Neural cell (in vitro differentiated cells): ENCODE measurements at regions not wholly inside any gene's neighbourhood (a gene's known extent, or its start where the extent isn't known, plus 50 kb on each side); places are given as distances from the start of the nearest gene placed in this dataset.

Source experiments
- H2AFZ ChIP-seq: fragments of 200-600, 300-800 bp; sonication (generic), shearing (Covaris generic); 2 replicates; pipeline ENCODE4 v1.6.0; 2014; ENCODE audit warnings: low read depth, mild to moderate bottlenecking, antibody characterized with exemption, low read length, moderate library complexity
- H3F3A ChIP-seq: fragments of 200-600 bp; shearing (Covaris generic); 2 replicates; pipeline ENCODE4 v1.6.1; 2016; ENCODE audit warnings: mild to moderate bottlenecking, moderate library complexity, mixed read lengths, antibody characterized with exemption, low read length; ENCODE audit not compliant: insufficient read depth, poor library complexity, severe bottlenecking
- H3K27ac ChIP-seq: fragments of 200-600, 300-800 bp; sonication (generic), shearing (Covaris generic); 2 replicates; pipeline ENCODE4 v1.5.1; 2014; ENCODE audit warnings: mild to moderate bottlenecking, low read length, moderate library complexity
- H3K27me3 ChIP-seq: fragments of 300-800, 200-600 bp; sonication (generic), shearing (Covaris generic); 2 replicates; pipeline ENCODE4 v1.6.0; 2014; ENCODE audit warnings: mild to moderate bottlenecking, low read depth, low read length, moderate library complexity; ENCODE audit not compliant: insufficient read depth
- H3K36me3 ChIP-seq: fragments of 300-800, 200-600 bp; sonication (generic), shearing (Covaris generic); 2 replicates; pipeline ENCODE4 v1.5.1; 2014; ENCODE audit warnings: mild to moderate bottlenecking, antibody characterized with exemption, low read length, moderate library complexity; ENCODE audit not compliant: insufficient read depth
- H3K4me2 ChIP-seq: fragments of 300-800, 200-600 bp; sonication (generic), shearing (Covaris generic); 2 replicates; pipeline ENCODE4 v1.6.0; 2014; ENCODE audit warnings: mild to moderate bottlenecking, low read length
- H3K4me3 ChIP-seq: fragments of 300-800, 200-600 bp; sonication (generic), shearing (Covaris generic); 2 replicates; pipeline ENCODE4 v1.5.1; 2014; ENCODE audit warnings: mild to moderate bottlenecking, low read length, moderate library complexity
- H3K79me2 ChIP-seq: fragments of 200-600 bp; shearing (Covaris generic); replicated peaks from 2 replicates; pipeline ENCODE4 v1.6.0; 2014; ENCODE audit warnings: mild to moderate bottlenecking, low read length, moderate library complexity; ENCODE audit not compliant: insufficient read depth
- H3K9ac ChIP-seq: fragments of 300-800, 200-600 bp; sonication (generic), shearing (Covaris generic); 2 replicates; pipeline ENCODE4 v1.6.1; 2016; ENCODE audit warnings: mild to moderate bottlenecking, low read length, mixed read lengths
- H3K9me2 ChIP-seq: fragments of 200-600 bp; shearing (Covaris generic); 2 replicates; pipeline ENCODE4 v1.6.1; 2016; ENCODE audit warnings: mild to moderate bottlenecking, low read length, mixed read lengths; ENCODE audit not compliant: insufficient read depth
- H3K9me3 ChIP-seq: fragments of 200-600, 300-800 bp; sonication (generic), shearing (Covaris generic); 2 replicates; pipeline ENCODE4 v1.6.1; 2016; ENCODE audit warnings: mild to moderate bottlenecking, mixed run types, low read length, moderate library complexity, mixed read lengths
- H4K20me1 ChIP-seq: fragments of 200-600 bp; shearing (Covaris generic); 2 replicates; pipeline ENCODE4 v1.6.1; 2016; ENCODE audit warnings: mild to moderate bottlenecking, mixed run types; ENCODE audit not compliant: insufficient read depth
- EP300 ChIP-seq: fragments of 450-650 bp; conservative IDR thresholded peaks from 2 replicates; pipeline ENCODE4 v1.6.1; 2014; ENCODE audit warnings: antibody characterized with exemption, mild to moderate bottlenecking, moderate library complexity; ENCODE audit not compliant: poor library complexity, severe bottlenecking
- EZH2 ChIP-seq: fragments of 200-600, 300-800 bp; shearing (Covaris generic), sonication (generic); IDR thresholded peaks from 2 replicates; pipeline ENCODE4 v1.6.1; 2014; ENCODE audit warnings: antibody characterized with exemption, low read length, borderline replicate concordance, mild to moderate bottlenecking; ENCODE audit not compliant: insufficient read depth, poor library complexity, severe bottlenecking
- MXI1 ChIP-seq: fragments of 450-650 bp; conservative IDR thresholded peaks from 2 replicates; pipeline ENCODE4 v1.6.1; 2014; ENCODE audit warnings: antibody characterized with exemption, mild to moderate bottlenecking; ENCODE audit not compliant: poor library complexity, severe bottlenecking
- POLR2AphosphoS5 ChIP-seq: IDR thresholded peaks from 2 replicates; pipeline ENCODE4 v1.6.1; 2012
- RAD21 ChIP-seq: fragments of 450-650 bp; conservative IDR thresholded peaks from 2 replicates; pipeline ENCODE4 v1.6.1; 2014; ENCODE audit warnings: antibody characterized with exemption, mild to moderate bottlenecking, moderate library complexity
- SMC3 ChIP-seq: fragments of 450-650 bp; conservative IDR thresholded peaks from 2 replicates; pipeline ENCODE4 v1.6.1; 2014; ENCODE audit warnings: antibody characterized with exemption, mild to moderate bottlenecking, moderate library complexity; ENCODE audit not compliant: poor library complexity
- TF ChIP-seq, protein P1 (sequence below): fragments of 450-650 bp; IDR thresholded peaks from 2 replicates; pipeline ENCODE4 v1.5.1; 2014; ENCODE audit warnings: antibody characterized with exemption, mild to moderate bottlenecking, moderate library complexity; ENCODE audit not compliant: poor library complexity, severe bottlenecking
- TF ChIP-seq, protein P2 (sequence below): IDR thresholded peaks from 2 replicates; pipeline ENCODE4 v1.6.1; 2012; ENCODE audit warnings: borderline replicate concordance

DNA sequence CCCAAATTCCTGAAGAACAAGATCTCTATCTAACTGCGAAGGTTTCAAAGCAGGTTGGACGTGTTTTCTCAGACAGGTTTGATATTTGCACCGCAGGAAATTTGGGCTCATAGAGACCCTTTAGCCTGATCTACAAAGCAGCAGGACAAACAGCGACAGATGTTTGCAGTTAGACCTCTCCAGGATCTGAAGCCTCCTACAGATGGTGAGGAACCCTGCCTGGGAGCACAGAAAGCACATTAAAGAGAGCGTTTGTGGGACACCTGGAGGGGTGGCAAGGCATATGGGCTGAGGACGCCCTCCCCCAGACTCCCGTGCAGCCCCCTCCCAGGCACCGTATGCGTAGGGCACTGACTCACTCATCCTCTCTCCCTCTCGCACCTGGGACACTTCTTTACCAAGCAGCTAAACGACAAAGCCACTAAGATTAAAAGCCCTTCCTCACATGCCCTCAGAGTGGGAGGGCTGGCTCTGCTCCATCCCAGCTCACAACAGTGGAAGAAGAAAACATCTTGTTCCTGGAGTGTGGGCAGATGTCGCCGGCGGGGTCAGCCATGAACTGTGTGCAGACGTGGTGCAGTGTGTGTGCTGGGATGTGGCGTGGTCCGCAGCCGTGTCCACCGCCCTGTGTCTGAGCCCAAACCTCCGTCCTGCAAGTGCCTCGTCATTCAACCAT, 249.7 kb upstream of the AFDN start:
- no peak overlapping the region for H3K4me3 ChIP-seq
- no peak overlapping the region for H3K27ac ChIP-seq
- H3F3A ChIP-seq: no peaks in the 10 kb centered on the region
- no peak overlapping the region for H3K9ac ChIP-seq
- no peaks in the 10 kb centered on the region for H4K20me1 ChIP-seq
- H3K79me2 ChIP-seq: no peaks in the 10 kb centered on the region
- no peaks in the 10 kb centered on the region for H3K9me2 ChIP-seq
- no peak overlapping the region for H3K4me2 ChIP-seq
- H3K9me3 ChIP-seq: no peaks in the 10 kb centered on the region
- TF ChIP-seq EP300 (no peak), MXI1 (no peak)
- TF ChIP-seq, protein P1, sequence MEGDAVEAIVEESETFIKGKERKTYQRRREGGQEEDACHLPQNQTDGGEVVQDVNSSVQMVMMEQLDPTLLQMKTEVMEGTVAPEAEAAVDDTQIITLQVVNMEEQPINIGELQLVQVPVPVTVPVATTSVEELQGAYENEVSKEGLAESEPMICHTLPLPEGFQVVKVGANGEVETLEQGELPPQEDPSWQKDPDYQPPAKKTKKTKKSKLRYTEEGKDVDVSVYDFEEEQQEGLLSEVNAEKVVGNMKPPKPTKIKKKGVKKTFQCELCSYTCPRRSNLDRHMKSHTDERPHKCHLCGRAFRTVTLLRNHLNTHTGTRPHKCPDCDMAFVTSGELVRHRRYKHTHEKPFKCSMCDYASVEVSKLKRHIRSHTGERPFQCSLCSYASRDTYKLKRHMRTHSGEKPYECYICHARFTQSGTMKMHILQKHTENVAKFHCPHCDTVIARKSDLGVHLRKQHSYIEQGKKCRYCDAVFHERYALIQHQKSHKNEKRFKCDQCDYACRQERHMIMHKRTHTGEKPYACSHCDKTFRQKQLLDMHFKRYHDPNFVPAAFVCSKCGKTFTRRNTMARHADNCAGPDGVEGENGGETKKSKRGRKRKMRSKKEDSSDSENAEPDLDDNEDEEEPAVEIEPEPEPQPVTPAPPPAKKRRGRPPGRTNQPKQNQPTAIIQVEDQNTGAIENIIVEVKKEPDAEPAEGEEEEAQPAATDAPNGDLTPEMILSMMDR: no peak
- H2AFZ ChIP-seq: no peak overlapping the region
- H3K36me3 ChIP-seq: no peaks in the 10 kb centered on the region
- H3K27me3 ChIP-seq: no peaks in the 10 kb centered on the region

- no peaks in the 10 kb centered on the region for H3K9me3 ChIP-seq
- no peaks in the 10 kb centered on the region for H3K27me3 ChIP-seq
- H3K4me3 ChIP-seq: no peak overlapping the region
- H3K4me2 ChIP-seq: no peak overlapping the region
- no peak overlapping the region for H2AFZ ChIP-seq
- peak overlapping the region; percentile 95 for H3K27ac ChIP-seq
- H3K79me2 ChIP-seq: no peaks in the 10 kb centered on the region
- H3F3A ChIP-seq: peaks cover 3% of the 10 kb centered on the region
- no peaks in the 10 kb centered on the region for H3K36me3 ChIP-seq
- H3K9ac ChIP-seq: peak overlapping the region; percentile 62
- TF ChIP-seq POLR2AphosphoS5 (no peak), EZH2 (no peak), MXI1 (no peak), EP300 (no peak), RAD21 (no peak), SMC3 (no peak)
- TF ChIP-seq, protein P2, sequence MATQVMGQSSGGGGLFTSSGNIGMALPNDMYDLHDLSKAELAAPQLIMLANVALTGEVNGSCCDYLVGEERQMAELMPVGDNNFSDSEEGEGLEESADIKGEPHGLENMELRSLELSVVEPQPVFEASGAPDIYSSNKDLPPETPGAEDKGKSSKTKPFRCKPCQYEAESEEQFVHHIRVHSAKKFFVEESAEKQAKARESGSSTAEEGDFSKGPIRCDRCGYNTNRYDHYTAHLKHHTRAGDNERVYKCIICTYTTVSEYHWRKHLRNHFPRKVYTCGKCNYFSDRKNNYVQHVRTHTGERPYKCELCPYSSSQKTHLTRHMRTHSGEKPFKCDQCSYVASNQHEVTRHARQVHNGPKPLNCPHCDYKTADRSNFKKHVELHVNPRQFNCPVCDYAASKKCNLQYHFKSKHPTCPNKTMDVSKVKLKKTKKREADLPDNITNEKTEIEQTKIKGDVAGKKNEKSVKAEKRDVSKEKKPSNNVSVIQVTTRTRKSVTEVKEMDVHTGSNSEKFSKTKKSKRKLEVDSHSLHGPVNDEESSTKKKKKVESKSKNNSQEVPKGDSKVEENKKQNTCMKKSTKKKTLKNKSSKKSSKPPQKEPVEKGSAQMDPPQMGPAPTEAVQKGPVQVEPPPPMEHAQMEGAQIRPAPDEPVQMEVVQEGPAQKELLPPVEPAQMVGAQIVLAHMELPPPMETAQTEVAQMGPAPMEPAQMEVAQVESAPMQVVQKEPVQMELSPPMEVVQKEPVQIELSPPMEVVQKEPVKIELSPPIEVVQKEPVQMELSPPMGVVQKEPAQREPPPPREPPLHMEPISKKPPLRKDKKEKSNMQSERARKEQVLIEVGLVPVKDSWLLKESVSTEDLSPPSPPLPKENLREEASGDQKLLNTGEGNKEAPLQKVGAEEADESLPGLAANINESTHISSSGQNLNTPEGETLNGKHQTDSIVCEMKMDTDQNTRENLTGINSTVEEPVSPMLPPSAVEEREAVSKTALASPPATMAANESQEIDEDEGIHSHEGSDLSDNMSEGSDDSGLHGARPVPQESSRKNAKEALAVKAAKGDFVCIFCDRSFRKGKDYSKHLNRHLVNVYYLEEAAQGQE: no peak
- H4K20me1 ChIP-seq: no peaks in the 10 kb centered on the region
- H3K9me2 ChIP-seq: no peaks in the 10 kb centered on the region
Observed at GRCh38 chr6:167577891-167578361, 248.8 kb upstream of the AFDN start.
